DMS53 treated with DMSO at 0.1 percent for 48 hours (cell line): ENCODE measurements at regions not wholly inside any gene's neighbourhood (a gene's known extent, or its start where the extent isn't known, plus 50 kb on each side); places are given as distances from the start of the nearest gene placed in this dataset.
"Not testable (repeated sequence)": the region's sequence is repeated elsewhere in the genome, so short reads cannot be mapped to it uniquely, and the experiment has no call there.

Experiments
- DNase-seq: peaks from one replicate; lab custom pipeline; 2025; ENCODE audit not compliant: unreplicated experiment; lab: John Stamatoyannopoulos, UW

GRCh38 chr7:149714081-149714909 is 59.1 kb downstream of the ZNF467 start:
- peak; percentile 71 for DNase-seq

- DNase-seq = no peak
Measured at GRCh38 chr7:149713731-149714068, 59.7 kb downstream of the ZNF467 start.

- DNase-seq = no peak
Measured at GRCh38 chr7:149713061-149713730, 60.2 kb downstream of the ZNF467 start.

- DNase-seq = no peak
Measured at GRCh38 chr7:149708026-149708425, 65.4 kb downstream of the ZNF467 start.

GRCh38 chr7:149707448-149707886 is 65.9 kb downstream of the ZNF467 start:
- DNase-seq = no peak

- no peak for DNase-seq
Measured at GRCh38 chr7:149706398-149706797, 67.0 kb downstream of the ZNF467 start.

- DNase-seq = no peak
Measured at GRCh38 chr7:149704507-149704906, 68.9 kb downstream of the ZNF467 start.

- DNase-seq = no peak
Measured at GRCh38 chr7:149703044-149703650, 70.2 kb downstream of the ZNF467 start.

GRCh38 chr7:149701495-149702240 is 71.7 kb downstream of the ZNF467 start:
- DNase-seq = no peak

- not testable (repeated sequence) for DNase-seq
Measured at GRCh38 chr7:149697767-149698166, 75.6 kb downstream of the ZNF467 start.

GRCh38 chr7:149696280-149696679 is 77.1 kb downstream of the ZNF467 start:
- no peak for DNase-seq

- DNase-seq = no peak
Measured at GRCh38 chr7:149692557-149692982, 80.8 kb downstream of the ZNF467 start.

- no peak for DNase-seq
Measured at GRCh38 chr7:149692056-149692455, 81.3 kb downstream of the ZNF467 start.

- DNase-seq = peak; percentile 91
Measured at GRCh38 chr7:149690688-149691446, 82.5 kb downstream of the ZNF467 start.

GRCh38 chr7:149689291-149689721 is 84.1 kb downstream of the ZNF467 start:
- DNase-seq = no peak

- no peak for DNase-seq
Measured at GRCh38 chr7:149688836-149689235, 84.6 kb downstream of the ZNF467 start.

GRCh38 chr7:149687820-149688219 is 85.6 kb downstream of the ZNF467 start:
- not testable (repeated sequence) for DNase-seq

- DNase-seq = no peak
Measured at GRCh38 chr7:149686449-149686848, 86.9 kb downstream of the ZNF467 start.

GRCh38 chr7:149686011-149686410 is 87.4 kb downstream of the ZNF467 start:
- DNase-seq = no peak

GRCh38 chr7:149685455-149685854 is 87.9 kb downstream of the ZNF467 start:
- DNase-seq = no peak
